C4-2B (cell line): ENCODE measurements at regions not wholly inside any gene's neighbourhood (a gene's known extent, or its start where the extent isn't known, plus 50 kb on each side); places are given as distances from the start of the nearest gene placed in this dataset.
"Not testable (repeated sequence)": the region's sequence is repeated elsewhere in the genome, so short reads cannot be mapped to it uniquely, and the experiment has no call there.

Experiments used
- H3K27ac ChIP-seq: fragments of 450-650 bp; 2 replicates; pipeline ENCODE4 v1.5.1; 2017
- ZFX ChIP-seq: fragments of 450-650 bp; IDR thresholded peaks from 2 replicates; pipeline ENCODE4 v1.6.1; 2017
- TF ChIP-seq, protein P1 (sequence below): fragments of 450-650 bp; conservative IDR thresholded peaks from 2 replicates; pipeline ENCODE4 v1.5.1; 2017; ENCODE audit warnings: mild to moderate bottlenecking

GRCh38 chr13:76297331-76297730 lies 588.9 kb downstream of the KCTD12 start:
- H3K27ac ChIP-seq = no peak overlapping the region

GRCh38 chr13:76296751-76297150 lies 589.5 kb downstream of the KCTD12 start:
- H3K27ac ChIP-seq = no peak overlapping the region
- TF ChIP-seq, protein P1, sequence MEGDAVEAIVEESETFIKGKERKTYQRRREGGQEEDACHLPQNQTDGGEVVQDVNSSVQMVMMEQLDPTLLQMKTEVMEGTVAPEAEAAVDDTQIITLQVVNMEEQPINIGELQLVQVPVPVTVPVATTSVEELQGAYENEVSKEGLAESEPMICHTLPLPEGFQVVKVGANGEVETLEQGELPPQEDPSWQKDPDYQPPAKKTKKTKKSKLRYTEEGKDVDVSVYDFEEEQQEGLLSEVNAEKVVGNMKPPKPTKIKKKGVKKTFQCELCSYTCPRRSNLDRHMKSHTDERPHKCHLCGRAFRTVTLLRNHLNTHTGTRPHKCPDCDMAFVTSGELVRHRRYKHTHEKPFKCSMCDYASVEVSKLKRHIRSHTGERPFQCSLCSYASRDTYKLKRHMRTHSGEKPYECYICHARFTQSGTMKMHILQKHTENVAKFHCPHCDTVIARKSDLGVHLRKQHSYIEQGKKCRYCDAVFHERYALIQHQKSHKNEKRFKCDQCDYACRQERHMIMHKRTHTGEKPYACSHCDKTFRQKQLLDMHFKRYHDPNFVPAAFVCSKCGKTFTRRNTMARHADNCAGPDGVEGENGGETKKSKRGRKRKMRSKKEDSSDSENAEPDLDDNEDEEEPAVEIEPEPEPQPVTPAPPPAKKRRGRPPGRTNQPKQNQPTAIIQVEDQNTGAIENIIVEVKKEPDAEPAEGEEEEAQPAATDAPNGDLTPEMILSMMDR = no peak
- no peak for TF ChIP-seq ZFX

More at GRCh38 chr13:76297331-76297730, 588.9 kb downstream of the KCTD12 start:
- TF ChIP-seq, protein P1 = no peak
- TF ChIP-seq ZFX = no peak

DNA sequence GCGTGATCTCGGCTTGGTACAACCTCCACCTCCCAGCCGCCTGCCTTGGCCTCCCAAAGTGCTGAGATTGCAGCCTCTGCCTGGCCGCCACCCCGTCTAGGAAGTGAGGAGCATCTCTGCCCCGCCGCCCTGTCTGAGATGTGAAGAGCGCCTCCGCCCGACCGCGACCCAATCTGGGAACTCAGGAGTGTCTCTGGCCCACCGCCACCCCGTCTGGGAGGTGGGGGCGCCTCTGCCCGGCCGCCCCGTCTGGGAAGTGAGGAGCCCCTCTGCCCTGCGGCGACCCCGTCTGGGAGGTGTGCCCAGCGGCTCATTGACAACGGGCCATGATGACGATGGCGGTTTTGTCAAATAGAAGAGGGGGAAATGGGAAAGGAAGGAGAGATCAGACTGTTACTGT lies 591.2 kb downstream of the KCTD12 start:
- H3K27ac ChIP-seq = not testable (repeated sequence)

- no peak overlapping the region for H3K27ac ChIP-seq
- TF ChIP-seq ZFX = no peak
- TF ChIP-seq, protein P1 = no peak
These were observed 592.5 kb downstream of the KCTD12 start for GRCh38 chr13:76293751-76294150.

DNA sequence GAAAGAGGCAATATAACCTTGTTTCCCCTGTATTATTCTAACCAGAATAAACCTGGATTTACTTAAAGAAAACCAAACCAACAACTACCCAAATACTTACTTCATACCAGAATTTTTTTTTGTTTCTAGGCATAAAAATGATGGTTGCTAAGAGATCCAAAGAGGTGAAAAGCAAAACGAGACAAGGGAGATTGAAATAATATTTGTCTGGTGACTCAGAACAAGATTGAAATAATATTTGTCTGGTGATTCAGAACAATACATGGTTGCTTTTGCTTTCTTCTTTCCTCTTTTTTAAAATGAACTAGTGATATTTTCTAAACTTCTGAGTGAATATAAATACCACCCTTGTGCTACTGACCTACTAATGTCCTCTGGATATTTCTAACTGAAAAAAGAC lies 592.9 kb downstream of the KCTD12 start:
- TF ChIP-seq, protein P1 = no peak
- TF ChIP-seq ZFX = no peak
- no peak overlapping the region for H3K27ac ChIP-seq

DNA sequence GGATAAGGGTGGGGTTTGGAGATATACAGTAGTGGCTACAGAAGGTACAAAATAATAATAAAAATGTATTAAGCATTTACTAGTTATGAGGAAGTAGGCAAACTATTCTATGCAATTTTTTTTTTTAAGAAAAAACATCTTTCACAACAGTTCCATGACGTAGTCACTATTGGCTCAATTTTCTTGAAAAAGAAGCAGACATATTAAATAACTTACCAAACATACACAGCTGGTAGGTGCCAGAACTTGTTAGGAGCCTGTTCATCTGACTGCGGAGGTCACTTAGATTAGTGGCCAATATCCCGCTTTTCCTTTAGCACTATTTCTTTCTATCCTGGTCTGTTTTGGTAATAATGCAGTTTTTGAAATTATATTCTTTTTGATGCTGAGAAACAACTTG lies 593.5 kb downstream of the KCTD12 start:
- H3K27ac ChIP-seq = no peak overlapping the region
- TF ChIP-seq, protein P1 = no peak
- TF ChIP-seq ZFX = no peak

DNA sequence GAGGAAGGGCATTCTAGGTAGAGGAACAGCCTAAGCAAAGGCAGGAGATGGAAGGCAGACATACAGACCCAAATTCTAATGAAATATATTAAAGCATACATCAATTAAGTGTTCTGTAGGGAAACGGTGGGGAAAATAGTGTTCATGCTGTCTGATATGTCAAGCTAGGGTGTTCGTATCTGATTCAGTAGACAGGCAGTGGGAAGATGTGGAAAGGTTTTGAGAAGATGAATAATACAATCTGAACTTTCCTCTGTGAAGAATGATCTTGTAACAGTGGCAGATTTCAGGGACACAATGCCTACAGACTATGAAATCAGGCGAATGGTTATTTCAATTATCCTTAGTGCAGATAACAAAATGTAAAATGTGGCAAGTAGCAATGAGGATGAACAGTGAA lies 594.2 kb downstream of the KCTD12 start:
- TF ChIP-seq, protein P1 = no peak
- no peak for TF ChIP-seq ZFX
- H3K27ac ChIP-seq = no peak overlapping the region

DNA sequence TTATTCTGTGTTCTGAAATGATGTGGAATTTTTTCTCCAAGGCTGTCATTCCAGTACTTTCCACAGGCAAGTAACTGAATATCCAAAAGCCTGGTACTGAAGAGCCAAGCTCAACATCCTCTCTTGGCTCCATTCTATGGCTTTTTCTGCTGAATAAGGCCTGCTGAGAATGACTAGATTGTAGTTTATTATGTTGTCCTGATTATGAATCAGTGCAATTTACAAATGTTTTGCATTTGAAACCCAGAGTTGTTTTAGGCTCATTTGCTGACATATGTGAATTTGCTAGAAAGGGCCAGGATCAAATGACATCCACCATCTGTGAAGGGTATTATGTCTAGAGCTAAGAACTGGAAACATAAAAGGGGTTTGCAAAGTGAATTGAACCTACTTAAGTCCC lies 596.6 kb downstream of the KCTD12 start:
- TF ChIP-seq, protein P1 = no peak
- TF ChIP-seq ZFX = no peak
- H3K27ac ChIP-seq = no peak overlapping the region
